GM23338 (cell line): ENCODE measurements at regions not wholly inside any gene's neighbourhood (a gene's known extent, or its start where the extent isn't known, plus 50 kb on each side); places are given as distances from the start of the nearest gene placed in this dataset.

Source experiments
- ATAC-seq: fragments of 200-7000 bp; cut with Tn5 transposase; 3 replicates; pipeline ENCODE4 v1.9.1; 2020
- DNase-seq: peaks from one replicate; pipeline ENCODE4 v3.0.0-alpha.2; 2015; ENCODE audit warnings: low spot score
- H2AFZ ChIP-seq: fragments of 200-600 bp; sonication (generic); 2 replicates; pipeline ENCODE4 v1.8.0; 2016; ENCODE audit warnings: antibody characterized with exemption, mild to moderate bottlenecking, moderate library complexity
- H3F3A ChIP-seq: fragments of 200-600 bp; sonication (generic); replicated peaks from 2 replicates; pipeline ENCODE4 v1.8.0; 2017; ENCODE audit warnings: antibody characterized with exemption, mixed run types, low read depth
- H3K27ac ChIP-seq: fragments of 200-600 bp; sonication (generic); 2 replicates; pipeline ENCODE4 v1.6.1; 2016; ENCODE audit warnings: low read depth
- H3K27me3 ChIP-seq: fragments of 200-600 bp; sonication (generic); 2 replicates; pipeline ENCODE4 v1.8.0; 2016; ENCODE audit warnings: mild to moderate bottlenecking, mixed run types, moderate library complexity; ENCODE audit not compliant: insufficient read depth
- H3K36me3 ChIP-seq: fragments of 200-600 bp; sonication (generic); 2 replicates; pipeline ENCODE4 v1.8.0; 2016; ENCODE audit warnings: mild to moderate bottlenecking; ENCODE audit not compliant: insufficient read depth
- H3K4me1 ChIP-seq: fragments of 200-600 bp; sonication (generic); 2 replicates; pipeline ENCODE4 v1.8.0; 2016; ENCODE audit warnings: mild to moderate bottlenecking, moderate library complexity; ENCODE audit not compliant: insufficient read depth
- H3K4me2 ChIP-seq: fragments of 200-600 bp; sonication (generic); 2 replicates; pipeline ENCODE4 v1.7.1; 2017; ENCODE audit warnings: mixed run types
- H3K4me3 ChIP-seq: fragments of 200-600 bp; sonication (generic); 2 replicates; pipeline ENCODE4 v1.6.1; 2016; ENCODE audit warnings: mixed run types
- H3K79me2 ChIP-seq: fragments of 200-600 bp; sonication (generic); replicated peaks from 2 replicates; pipeline ENCODE4 v1.8.0; 2017; ENCODE audit warnings: mild to moderate bottlenecking; ENCODE audit not compliant: insufficient read depth
- H3K9me2 ChIP-seq: fragments of 200-600 bp; sonication (generic); 2 replicates; pipeline ENCODE4 v1.8.0; 2017; ENCODE audit not compliant: insufficient read depth
- H4K20me1 ChIP-seq: fragments of 200-600 bp; sonication (generic); replicated peaks from 2 replicates; pipeline ENCODE4 v1.8.0; 2017; ENCODE audit warnings: mild to moderate bottlenecking; ENCODE audit not compliant: insufficient read depth
- H3K27ac Mint-ChIP-seq: 2 replicates; pipeline ENCODE4 v1.8.0; 2020; ENCODE audit warnings: inconsistent platforms, mild to moderate bottlenecking, moderate library complexity, mixed read lengths
- H3K27me3 Mint-ChIP-seq: 3 replicates; pipeline ENCODE4 v1.8.0; 2022; ENCODE audit warnings: low read depth, mild to moderate bottlenecking, moderate library complexity, mixed read lengths, inconsistent platforms; ENCODE audit not compliant: insufficient read depth, poor library complexity
- H3K36me3 Mint-ChIP-seq: 3 replicates; pipeline ENCODE4 v1.8.0; 2021; ENCODE audit warnings: low read depth, mild to moderate bottlenecking, inconsistent platforms, moderate library complexity, mixed read lengths
- H3K4me1 Mint-ChIP-seq: 3 replicates; pipeline ENCODE4 v1.8.0; 2020; ENCODE audit warnings: mild to moderate bottlenecking, inconsistent platforms, mixed read lengths
- H3K4me3 Mint-ChIP-seq: 3 replicates; pipeline ENCODE4 v1.8.0; 2021; ENCODE audit warnings: moderate library complexity, mild to moderate bottlenecking, inconsistent platforms, mixed read lengths
- H3K9me3 Mint-ChIP-seq: 3 replicates; pipeline ENCODE4 v1.8.0; 2020; ENCODE audit warnings: moderate library complexity, mild to moderate bottlenecking, inconsistent platforms, mixed read lengths
- CREB1 ChIP-seq: fragments of 250-450 bp; sonication (Bioruptor Pico); IDR thresholded peaks from 2 replicates; pipeline ENCODE4 v1.5.0; 2020; ENCODE audit warnings: low read depth, mild to moderate bottlenecking, moderate library complexity
- EZH2 ChIP-seq: fragments of 200-600 bp; sonication (generic); IDR thresholded peaks from one replicate; pipeline ENCODE4 v1.8.0; 2017; ENCODE audit warnings: antibody characterized with exemption, mild to moderate bottlenecking, low read depth; ENCODE audit not compliant: unreplicated experiment
- EZH2phosphoT487 ChIP-seq: fragments of 200-600 bp; sonication (generic); IDR thresholded peaks from one replicate; pipeline ENCODE4 v1.8.1; 2018; ENCODE audit warnings: antibody characterized with exemption; ENCODE audit not compliant: unreplicated experiment
- JUNB ChIP-seq: IDR thresholded peaks from one replicate; pipeline ENCODE4 v1.6.1; 2016; ENCODE audit warnings: antibody characterized with exemption; ENCODE audit not compliant: unreplicated experiment
- POLR2AphosphoS5 ChIP-seq: IDR thresholded peaks from 2 replicates; pipeline ENCODE4 v1.6.1; 2016; ENCODE audit warnings: antibody characterized with exemption, low read depth
- STAT1 ChIP-seq: IDR thresholded peaks from one replicate; pipeline ENCODE4 v1.6.1; 2016; ENCODE audit warnings: antibody characterized with exemption; ENCODE audit not compliant: unreplicated experiment
- TF ChIP-seq, protein P1 (sequence below): IDR thresholded peaks from 2 replicates; pipeline ENCODE4 v1.6.1; 2016; ENCODE audit warnings: antibody characterized with exemption
- TF ChIP-seq, protein P2 (sequence below): IDR thresholded peaks from one replicate; pipeline ENCODE4 v1.6.1; 2018; ENCODE audit warnings: antibody characterized with exemption; ENCODE audit not compliant: unreplicated experiment
- TF ChIP-seq, protein P3 (sequence below): fragments of 250-450 bp; sonication (Bioruptor Pico); IDR thresholded peaks from 2 replicates; pipeline ENCODE4 v1.5.0; 2020; ENCODE audit warnings: mild to moderate bottlenecking, moderate library complexity

DNA sequence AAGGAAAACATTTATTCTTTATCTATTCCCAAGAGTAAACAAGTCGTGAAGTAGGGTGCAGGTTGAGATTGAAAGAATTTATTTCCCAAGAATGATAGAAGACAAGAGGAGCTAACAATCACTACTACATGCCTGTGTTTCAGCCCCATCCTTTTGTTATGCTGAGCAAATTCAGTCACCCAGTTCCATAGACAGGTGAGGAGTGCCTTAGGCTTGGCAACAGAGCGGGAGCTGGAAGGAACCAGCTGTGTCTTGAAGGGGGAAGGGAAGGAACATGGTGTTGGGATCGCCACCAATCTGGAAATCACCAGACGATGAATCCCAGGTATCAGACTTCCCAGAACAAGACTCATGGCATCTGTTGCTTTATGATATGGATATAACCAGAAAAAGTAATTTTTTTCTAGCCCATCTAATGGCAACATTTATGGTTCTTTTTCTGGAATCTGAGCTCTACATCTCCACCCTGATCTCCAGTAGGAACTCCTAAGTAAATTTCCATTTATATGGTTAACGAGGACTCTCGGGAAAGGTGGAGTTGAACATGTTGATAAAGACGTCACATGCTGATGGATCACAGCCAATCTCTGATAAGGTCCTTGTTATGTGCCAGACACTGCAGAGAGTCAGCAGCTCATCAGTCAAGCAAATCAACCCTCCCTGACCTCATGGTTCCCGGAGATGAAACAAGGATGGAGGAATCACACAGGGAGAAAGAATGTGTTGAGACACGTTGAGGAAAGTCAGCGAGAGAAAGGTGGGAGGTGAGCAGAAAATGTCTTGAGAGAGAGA is 344.9 kb downstream of the SMOC2 start:
- no peak for TF ChIP-seq JUNB
- TF ChIP-seq EZH2phosphoT487 = no peak
- no peak for TF ChIP-seq CREB1
- TF ChIP-seq EZH2 = no peak
- no peak for TF ChIP-seq POLR2AphosphoS5
- TF ChIP-seq, protein P1, sequence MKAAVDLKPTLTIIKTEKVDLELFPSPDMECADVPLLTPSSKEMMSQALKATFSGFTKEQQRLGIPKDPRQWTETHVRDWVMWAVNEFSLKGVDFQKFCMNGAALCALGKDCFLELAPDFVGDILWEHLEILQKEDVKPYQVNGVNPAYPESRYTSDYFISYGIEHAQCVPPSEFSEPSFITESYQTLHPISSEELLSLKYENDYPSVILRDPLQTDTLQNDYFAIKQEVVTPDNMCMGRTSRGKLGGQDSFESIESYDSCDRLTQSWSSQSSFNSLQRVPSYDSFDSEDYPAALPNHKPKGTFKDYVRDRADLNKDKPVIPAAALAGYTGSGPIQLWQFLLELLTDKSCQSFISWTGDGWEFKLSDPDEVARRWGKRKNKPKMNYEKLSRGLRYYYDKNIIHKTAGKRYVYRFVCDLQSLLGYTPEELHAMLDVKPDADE = no peak
- Histone ChIP-seq H4K20me1 (no peaks in the 10 kb centered on the region), H3K79me2 (no peaks in the 10 kb centered on the region), H3K4me2 (no peak overlapping the region), H2AFZ (no peak overlapping the region), H3F3A (no peaks in the 10 kb centered on the region), H3K36me3 (no peaks in the 10 kb centered on the region), H3K9me2 (no peaks in the 10 kb centered on the region; the same call in 1 of the 2 replicates), H3K27me3 (no peaks in the 10 kb centered on the region), H3K27ac (no peak overlapping the region), H3K4me3 (no peak overlapping the region), H3K4me1 (no peaks in the 10 kb centered on the region)
- Mint-ChIP-seq H3K27me3 (peaks cover 2% of the 10 kb centered on the region), H3K4me3 (no peak overlapping the region), H3K27ac (no peak overlapping the region), H3K4me1 (peaks cover 14% of the 10 kb centered on the region), H3K36me3 (no peaks in the 10 kb centered on the region), H3K9me3 (no peaks in the 10 kb centered on the region)
- ATAC-seq (peak; percentile 78), DNase-seq (peak; percentile 7)

DNA sequence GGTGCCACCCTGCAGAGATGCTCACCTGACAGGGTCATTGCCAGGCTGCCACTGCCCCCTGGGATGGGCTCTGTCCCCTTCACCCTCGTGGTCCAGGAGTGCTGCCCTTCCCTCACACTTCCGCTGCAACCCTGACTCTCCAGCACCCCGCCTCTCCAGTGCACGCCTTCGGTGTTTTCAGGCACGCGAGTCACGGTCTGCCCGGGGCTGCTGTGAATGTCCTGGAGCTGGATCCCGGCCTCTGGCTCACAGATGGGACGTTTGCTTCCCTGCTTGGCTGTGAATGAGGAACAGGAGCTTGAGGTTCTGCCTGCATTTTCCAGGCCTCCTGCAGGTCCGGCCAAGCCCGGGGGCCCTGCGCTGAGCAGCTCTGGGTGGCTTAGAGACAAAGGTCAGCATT is 343.4 kb downstream of the SMOC2 start:
- H3K36me3 ChIP-seq = no peaks in the 10 kb centered on the region
- H3K4me2 ChIP-seq = no peak overlapping the region
- no peaks in the 10 kb centered on the region for H3K36me3 Mint-ChIP-seq
- H3K9me2 ChIP-seq = no peaks in the 10 kb centered on the region; the same call in 1 of the 2 replicates
- H3K4me3 Mint-ChIP-seq = no peak overlapping the region
- H3K4me1 ChIP-seq = no peaks in the 10 kb centered on the region
- H3K27me3 ChIP-seq = no peaks in the 10 kb centered on the region
- no peaks in the 10 kb centered on the region for H4K20me1 ChIP-seq
- ATAC-seq = no peak; the same call in 2 of the 3 replicates
- H2AFZ ChIP-seq = no peak overlapping the region
- TF ChIP-seq CREB1 = no peak
- TF ChIP-seq, protein P2, sequence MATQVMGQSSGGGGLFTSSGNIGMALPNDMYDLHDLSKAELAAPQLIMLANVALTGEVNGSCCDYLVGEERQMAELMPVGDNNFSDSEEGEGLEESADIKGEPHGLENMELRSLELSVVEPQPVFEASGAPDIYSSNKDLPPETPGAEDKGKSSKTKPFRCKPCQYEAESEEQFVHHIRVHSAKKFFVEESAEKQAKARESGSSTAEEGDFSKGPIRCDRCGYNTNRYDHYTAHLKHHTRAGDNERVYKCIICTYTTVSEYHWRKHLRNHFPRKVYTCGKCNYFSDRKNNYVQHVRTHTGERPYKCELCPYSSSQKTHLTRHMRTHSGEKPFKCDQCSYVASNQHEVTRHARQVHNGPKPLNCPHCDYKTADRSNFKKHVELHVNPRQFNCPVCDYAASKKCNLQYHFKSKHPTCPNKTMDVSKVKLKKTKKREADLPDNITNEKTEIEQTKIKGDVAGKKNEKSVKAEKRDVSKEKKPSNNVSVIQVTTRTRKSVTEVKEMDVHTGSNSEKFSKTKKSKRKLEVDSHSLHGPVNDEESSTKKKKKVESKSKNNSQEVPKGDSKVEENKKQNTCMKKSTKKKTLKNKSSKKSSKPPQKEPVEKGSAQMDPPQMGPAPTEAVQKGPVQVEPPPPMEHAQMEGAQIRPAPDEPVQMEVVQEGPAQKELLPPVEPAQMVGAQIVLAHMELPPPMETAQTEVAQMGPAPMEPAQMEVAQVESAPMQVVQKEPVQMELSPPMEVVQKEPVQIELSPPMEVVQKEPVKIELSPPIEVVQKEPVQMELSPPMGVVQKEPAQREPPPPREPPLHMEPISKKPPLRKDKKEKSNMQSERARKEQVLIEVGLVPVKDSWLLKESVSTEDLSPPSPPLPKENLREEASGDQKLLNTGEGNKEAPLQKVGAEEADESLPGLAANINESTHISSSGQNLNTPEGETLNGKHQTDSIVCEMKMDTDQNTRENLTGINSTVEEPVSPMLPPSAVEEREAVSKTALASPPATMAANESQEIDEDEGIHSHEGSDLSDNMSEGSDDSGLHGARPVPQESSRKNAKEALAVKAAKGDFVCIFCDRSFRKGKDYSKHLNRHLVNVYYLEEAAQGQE = no peak
- TF ChIP-seq, protein P3, sequence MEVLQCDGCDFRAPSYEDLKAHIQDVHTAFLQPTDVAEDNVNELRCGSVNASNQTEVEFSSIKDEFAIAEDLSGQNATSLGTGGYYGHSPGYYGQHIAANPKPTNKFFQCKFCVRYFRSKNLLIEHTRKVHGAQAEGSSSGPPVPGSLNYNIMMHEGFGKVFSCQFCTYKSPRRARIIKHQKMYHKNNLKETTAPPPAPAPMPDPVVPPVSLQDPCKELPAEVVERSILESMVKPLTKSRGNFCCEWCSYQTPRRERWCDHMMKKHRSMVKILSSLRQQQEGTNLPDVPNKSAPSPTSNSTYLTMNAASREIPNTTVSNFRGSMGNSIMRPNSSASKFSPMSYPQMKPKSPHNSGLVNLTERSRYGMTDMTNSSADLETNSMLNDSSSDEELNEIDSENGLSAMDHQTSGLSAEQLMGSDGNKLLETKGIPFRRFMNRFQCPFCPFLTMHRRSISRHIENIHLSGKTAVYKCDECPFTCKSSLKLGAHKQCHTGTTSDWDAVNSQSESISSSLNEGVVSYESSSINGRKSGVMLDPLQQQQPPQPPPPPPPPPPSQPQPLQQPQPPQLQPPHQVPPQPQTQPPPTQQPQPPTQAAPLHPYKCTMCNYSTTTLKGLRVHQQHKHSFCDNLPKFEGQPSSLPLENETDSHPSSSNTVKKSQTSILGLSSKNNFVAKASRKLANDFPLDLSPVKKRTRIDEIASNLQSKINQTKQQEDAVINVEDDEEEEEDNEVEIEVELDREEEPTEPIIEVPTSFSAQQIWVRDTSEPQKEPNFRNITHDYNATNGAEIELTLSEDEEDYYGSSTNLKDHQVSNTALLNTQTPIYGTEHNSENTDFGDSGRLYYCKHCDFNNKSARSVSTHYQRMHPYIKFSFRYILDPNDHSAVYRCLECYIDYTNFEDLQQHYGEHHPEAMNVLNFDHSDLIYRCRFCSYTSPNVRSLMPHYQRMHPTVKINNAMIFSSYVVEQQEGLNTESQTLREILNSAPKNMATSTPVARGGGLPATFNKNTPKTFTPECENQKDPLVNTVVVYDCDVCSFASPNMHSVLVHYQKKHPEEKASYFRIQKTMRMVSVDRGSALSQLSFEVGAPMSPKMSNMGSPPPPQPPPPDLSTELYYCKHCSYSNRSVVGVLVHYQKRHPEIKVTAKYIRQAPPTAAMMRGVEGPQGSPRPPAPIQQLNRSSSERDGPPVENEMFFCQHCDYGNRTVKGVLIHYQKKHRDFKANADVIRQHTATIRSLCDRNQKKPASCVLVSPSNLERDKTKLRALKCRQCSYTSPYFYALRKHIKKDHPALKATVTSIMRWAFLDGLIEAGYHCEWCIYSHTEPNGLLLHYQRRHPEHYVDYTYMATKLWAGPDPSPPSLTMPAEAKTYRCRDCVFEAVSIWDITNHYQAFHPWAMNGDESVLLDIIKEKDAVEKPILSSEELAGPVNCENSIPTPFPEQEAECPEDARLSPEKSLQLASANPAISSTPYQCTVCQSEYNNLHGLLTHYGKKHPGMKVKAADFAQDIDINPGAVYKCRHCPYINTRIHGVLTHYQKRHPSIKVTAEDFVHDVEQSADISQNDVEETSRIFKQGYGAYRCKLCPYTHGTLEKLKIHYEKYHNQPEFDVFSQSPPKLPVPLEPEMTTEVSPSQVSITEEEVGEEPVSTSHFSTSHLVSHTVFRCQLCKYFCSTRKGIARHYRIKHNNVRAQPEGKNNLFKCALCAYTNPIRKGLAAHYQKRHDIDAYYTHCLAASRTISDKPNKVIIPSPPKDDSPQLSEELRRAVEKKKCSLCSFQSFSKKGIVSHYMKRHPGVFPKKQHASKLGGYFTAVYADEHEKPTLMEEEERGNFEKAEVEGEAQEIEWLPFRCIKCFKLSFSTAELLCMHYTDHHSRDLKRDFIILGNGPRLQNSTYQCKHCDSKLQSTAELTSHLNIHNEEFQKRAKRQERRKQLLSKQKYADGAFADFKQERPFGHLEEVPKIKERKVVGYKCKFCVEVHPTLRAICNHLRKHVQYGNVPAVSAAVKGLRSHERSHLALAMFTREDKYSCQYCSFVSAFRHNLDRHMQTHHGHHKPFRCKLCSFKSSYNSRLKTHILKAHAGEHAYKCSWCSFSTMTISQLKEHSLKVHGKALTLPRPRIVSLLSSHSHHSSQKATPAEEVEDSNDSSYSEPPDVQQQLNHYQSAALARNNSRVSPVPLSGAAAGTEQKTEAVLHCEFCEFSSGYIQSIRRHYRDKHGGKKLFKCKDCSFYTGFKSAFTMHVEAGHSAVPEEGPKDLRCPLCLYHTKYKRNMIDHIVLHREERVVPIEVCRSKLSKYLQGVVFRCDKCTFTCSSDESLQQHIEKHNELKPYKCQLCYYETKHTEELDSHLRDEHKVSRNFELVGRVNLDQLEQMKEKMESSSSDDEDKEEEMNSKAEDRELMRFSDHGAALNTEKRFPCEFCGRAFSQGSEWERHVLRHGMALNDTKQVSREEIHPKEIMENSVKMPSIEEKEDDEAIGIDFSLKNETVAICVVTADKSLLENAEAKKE (CRISPR knock-in tag) = no peak
- no peak for TF ChIP-seq STAT1
- TF ChIP-seq JUNB = no peak
- DNase-seq = no peak
- H3K9me3 Mint-ChIP-seq = no peaks in the 10 kb centered on the region
- H3K27ac ChIP-seq = no peak overlapping the region
- H3K79me2 ChIP-seq = no peaks in the 10 kb centered on the region
- H3K4me1 Mint-ChIP-seq = peaks cover 14% of the 10 kb centered on the region
- H3F3A ChIP-seq = no peaks in the 10 kb centered on the region
- H3K27me3 Mint-ChIP-seq = no peaks in the 10 kb centered on the region
- no peak overlapping the region for H3K27ac Mint-ChIP-seq
- no peak overlapping the region for H3K4me3 ChIP-seq
